AG08395 (cell line): ENCODE measurements at regions not wholly inside any gene's neighbourhood (a gene's known extent, or its start where the extent isn't known, plus 50 kb on each side); places are given as distances from the start of the nearest gene placed in this dataset.
"Not testable (repeated sequence)": the region's sequence is repeated elsewhere in the genome, so short reads cannot be mapped to it uniquely, and the experiment has no call there.

ENCODE experiments used
- DNase-seq: peaks from one replicate; pipeline ENCODE4 v3.0.0; 2012; ENCODE audit warnings: mixed read lengths, low spot score

GRCh38 chr2:87458938-87459337 lies 288.9 kb upstream of the PLGLB2 start:
- DNase-seq: not testable (repeated sequence)

GRCh38 chr2:87460104-87460503 lies 287.8 kb upstream of the PLGLB2 start:
- DNase-seq: not testable (repeated sequence)

DNA sequence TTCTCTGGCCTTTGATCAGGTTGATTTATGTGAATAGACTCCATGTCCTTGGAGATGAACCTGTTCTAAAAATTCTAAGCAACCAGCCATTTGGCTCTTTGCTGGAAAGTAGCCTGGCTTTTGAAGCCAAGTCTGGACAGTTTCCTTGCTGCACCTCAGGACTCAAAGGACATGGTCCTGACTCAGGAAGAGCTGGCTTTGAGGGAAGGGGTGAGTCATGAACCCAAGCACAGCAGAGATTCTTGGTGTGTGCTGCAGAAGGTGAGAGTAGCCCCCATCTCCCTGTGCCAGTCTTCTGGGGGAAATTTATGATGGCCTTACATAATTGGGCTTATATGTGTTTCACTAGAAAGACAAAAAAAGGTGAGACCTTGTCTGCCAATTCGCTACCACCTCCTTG lies 287.2 kb upstream of the PLGLB2 start:
- DNase-seq: not testable (repeated sequence)

DNA sequence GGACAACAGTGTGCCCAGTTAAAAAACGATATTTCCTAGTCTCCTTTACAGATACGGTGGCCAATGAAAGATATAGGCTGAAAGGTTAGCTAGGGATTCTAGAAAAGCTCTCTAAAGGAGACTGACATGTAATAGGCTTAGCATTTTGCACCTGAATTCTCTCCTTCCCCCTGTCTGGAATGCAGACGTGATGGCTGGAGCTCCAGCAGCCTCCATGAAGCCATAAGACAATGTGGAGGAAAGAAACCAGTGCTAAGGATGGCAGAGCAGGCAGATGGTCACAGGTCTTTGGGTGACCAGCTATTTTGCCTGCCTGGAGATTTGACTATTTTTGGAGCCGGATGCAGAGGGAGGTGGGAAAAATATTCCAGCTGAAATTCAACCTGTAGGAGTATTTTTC lies 286.2 kb upstream of the PLGLB2 start:
- not testable (repeated sequence) for DNase-seq

DNA sequence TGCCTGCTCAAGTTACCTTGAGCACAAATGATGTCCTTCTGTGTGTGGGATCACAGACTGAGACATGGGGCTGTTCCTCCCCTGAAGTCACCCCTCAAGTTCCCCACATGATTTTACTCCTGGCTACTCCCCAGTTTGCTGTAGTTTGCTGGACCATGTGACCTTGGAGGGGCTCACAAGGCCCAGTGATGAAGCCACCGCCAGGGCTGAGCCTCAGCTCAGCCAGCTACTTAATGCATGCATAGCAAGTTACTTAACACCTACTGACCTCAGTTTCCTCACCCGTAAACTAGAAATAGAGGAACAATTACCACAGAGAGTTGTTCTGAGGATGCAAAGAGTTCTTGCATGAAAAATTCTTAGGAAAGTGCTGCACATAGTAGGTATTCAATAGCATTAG lies 283.7 kb upstream of the PLGLB2 start:
- not testable (repeated sequence) for DNase-seq

DNA sequence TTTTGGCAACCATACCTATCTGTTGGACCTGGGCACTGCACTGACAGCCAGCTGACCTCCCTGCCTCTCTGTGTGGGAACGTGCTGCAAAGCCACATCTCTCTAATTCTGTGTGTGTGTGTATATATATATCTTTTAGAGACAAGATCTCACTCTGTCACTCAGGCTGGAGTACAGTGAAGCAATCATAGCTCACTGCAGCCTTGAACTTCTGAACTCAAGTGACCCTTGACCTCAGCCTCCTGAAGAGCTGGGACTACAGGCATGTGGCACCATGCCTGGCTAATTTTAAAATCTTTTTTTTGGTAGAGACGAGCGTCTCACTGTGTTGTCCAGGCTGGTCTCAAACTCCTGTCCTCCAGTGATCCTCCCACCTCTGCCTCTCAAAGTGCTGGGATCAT lies 282.2 kb upstream of the PLGLB2 start:
- not testable (repeated sequence) for DNase-seq

GRCh38 chr2:87466591-87467120 lies 281.2 kb upstream of the PLGLB2 start:
- DNase-seq: not testable (repeated sequence)

DNA sequence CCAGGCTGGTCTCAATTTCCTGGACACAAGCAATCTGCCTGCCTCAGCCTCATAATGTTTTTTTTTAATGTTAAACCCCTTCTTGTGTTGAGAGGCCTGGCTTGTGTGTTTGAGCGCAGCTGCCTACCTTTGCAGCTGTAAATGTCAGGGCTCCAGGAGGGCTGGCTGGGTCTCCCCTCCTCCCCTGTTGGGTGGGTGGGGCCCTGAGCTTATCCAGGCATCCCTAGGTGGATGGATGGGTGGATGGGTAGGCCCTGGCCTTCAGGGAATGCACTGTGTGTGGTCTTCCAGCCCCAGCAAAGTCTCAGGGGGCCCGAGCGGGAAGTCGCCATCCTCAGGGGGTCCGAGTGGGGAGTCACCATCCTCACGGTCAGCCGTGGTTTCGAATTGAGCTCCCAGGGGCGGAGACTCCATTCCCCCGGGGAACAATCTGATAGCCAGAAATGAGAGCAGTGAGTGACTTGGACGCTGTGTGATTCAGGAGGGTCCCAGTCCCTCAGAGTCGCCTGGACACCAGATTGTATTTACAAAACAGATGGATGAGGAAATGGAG lies 279.4 kb upstream of the PLGLB2 start:
- DNase-seq: not testable (repeated sequence)

GRCh38 chr2:87469180-87470151 lies 278.4 kb upstream of the PLGLB2 start:
- DNase-seq: not testable (repeated sequence)

- DNase-seq: not testable (repeated sequence)
Observed at GRCh38 chr2:87470381-87471380, 277.2 kb upstream of the PLGLB2 start.

GRCh38 chr2:87471478-87471877 lies 276.4 kb upstream of the PLGLB2 start:
- not testable (repeated sequence) for DNase-seq

- not testable (repeated sequence) for DNase-seq
Observed at GRCh38 chr2:87476223-87476872, 271.5 kb upstream of the PLGLB2 start.

DNA sequence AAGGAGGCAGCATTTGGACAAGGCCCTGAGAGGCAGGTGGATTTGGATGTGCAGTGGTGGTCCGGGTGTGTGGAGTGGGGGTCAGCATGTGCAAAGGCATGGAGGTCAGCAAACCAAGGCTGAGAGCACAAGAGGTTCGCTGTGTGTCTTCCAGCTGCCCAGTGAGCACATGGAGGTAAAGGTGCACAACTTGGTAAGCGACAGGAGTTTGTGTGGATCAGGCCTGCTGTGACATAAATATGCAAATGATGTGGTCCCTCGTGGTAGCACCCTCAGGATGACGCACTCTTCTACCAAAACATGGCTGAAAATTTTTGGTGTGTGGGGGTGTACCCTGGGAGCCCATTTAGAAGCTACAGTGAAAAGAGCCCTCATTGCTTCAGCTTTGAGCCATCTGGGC lies 271.0 kb upstream of the PLGLB2 start:
- DNase-seq: not testable (repeated sequence)

GRCh38 chr2:87477669-87478428 lies 270.0 kb upstream of the PLGLB2 start:
- DNase-seq: not testable (repeated sequence)

GRCh38 chr2:87478911-87479310 lies 269.0 kb upstream of the PLGLB2 start:
- not testable (repeated sequence) for DNase-seq

DNA sequence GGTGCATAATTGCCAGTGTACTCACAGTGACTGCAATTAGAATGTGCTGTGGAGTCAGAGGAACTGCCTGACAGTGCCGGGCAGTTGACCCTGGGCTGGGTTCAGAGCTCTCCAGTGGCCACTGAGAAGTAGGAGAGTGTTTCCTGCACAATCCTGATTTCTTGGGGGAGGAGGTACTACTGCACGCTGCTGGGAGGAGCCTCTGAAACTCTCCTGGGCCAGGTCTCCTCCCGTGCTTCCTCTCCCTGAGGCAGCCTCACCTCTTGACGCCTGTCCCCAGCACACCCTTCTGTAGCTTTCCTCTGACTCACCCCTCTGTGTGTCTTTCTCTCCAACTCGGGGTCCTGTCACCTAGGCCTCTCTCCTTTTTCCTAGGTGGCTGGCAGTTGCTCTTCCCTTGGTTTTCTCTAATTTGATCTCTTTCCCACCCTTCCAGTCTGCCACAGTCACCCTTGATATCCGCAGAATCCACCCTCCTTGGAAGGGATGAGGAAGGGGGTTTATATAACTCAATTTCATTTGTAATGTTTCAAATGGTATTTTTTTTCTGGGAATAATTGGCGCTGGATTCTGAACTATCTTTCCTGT lies 264.7 kb upstream of the PLGLB2 start:
- DNase-seq: not testable (repeated sequence)

DNA sequence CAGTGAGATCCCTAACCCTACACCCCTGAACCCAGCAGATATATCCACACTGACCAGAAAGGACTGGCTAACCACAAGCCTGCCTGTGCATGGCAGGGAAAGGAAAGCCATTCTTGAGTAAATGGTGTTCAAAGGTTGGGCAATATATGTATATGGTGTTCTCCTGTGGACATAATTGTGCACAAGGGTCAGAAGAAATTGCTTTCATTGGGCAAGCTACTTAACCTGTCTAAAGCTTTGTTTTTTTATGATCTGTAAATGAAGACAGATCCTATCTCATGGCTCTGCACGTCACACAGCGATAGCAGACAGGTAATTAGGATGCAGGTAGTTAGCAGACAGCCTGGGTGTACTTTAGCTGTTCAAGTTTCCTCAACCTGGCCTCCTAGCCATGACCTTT lies 263.5 kb upstream of the PLGLB2 start:
- not testable (repeated sequence) for DNase-seq

GRCh38 chr2:87485455-87485854 lies 262.4 kb upstream of the PLGLB2 start:
- not testable (repeated sequence) for DNase-seq

- DNase-seq: not testable (repeated sequence)
Observed at GRCh38 chr2:87485884-87486283, 262.0 kb upstream of the PLGLB2 start.

DNA sequence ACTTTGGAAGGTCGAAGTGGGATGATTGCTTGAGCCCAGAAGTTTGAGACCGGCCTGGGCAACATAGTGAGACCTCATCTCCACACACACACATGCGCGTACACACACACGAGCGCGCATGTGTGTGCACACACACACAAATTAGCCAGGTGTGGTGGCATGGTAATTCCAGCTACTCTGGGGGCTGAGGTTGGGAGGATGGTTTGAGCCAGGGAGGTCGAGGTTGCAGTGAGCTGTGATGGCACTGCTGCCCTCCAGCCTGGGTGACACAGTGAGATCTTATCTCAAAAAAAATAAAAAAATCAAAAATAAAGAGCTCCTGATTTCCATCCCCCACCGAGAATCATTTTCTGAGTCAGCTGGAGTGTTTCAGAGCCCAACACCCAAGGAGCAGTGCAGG lies 261.5 kb upstream of the PLGLB2 start:
- not testable (repeated sequence) for DNase-seq
